Femur (tissue), 1 donor: ENCODE measurements at regions not wholly inside any gene's neighbourhood (a gene's known extent, or its start where the extent isn't known, plus 50 kb on each side); places are given as distances from the start of the nearest gene placed in this dataset.
A peak's percentile ranks its signal among the peaks of the same experiment; 100 is the strongest.
"Not testable (repeated sequence)": the region's sequence is repeated elsewhere in the genome, so short reads cannot be mapped to it uniquely, and the experiment has no call there.

ENCODE experiments used
- DNase-seq: peaks from one replicate; pipeline ENCODE4 v3.0.0-alpha.2; 2017

DNA sequence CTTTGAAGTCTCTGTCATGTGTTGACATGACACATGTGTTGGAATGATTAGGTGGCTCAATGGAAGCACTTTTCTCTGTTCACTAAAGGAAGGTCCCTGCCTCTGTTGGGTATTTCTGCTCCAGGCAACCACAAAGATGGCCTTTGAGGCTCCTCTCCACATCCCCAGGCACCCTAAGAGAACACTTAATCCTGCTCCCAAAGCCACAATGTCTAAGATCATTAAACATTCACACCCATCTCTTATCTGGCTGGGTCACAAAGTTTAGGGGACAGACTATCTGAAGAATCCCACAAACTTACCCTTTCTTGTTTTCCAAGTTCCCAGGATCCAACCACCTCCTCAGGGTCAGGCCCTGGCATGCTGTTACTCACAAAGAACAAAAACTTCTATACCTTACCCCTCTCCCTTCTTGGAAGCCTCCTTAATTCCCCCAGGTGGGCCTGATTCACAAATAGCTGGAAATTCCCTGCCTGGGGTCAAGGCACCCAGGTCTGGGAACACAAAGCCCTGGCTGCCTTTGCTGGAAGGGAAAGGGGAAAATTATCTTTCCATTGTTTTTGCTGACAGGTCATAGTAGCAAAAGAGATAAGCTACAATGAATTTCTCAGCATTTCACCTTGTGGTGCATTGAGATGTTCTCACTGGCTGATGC is 333.7 kb downstream of the PCNX1 start:
- no peak for DNase-seq

DNA sequence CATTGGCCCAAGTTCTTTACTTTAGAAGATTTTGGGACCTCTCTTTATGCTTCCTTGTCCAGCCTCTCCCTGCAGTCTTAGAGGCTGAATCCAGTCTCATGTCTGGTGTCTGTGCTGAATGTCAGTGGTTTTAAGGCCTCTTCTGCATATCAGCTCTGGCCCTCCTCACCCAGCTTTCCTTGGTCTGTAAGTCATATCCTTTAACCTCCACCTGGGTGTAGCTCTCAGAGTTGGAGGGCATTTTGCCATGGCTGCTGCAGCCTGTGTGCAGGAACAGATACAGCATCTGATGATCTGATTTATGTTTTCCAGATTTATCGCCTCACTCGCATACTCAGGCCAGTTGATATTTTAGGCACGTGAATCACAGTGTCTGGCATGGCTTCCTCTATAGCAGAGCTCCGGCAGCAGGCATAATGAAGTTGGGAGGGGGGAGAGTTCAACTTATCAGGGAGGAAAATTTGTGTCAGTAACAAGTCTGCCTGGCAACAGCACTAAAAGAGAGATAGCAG is 335.0 kb downstream of the PCNX1 start:
- DNase-seq, result peak; percentile 51

DNA sequence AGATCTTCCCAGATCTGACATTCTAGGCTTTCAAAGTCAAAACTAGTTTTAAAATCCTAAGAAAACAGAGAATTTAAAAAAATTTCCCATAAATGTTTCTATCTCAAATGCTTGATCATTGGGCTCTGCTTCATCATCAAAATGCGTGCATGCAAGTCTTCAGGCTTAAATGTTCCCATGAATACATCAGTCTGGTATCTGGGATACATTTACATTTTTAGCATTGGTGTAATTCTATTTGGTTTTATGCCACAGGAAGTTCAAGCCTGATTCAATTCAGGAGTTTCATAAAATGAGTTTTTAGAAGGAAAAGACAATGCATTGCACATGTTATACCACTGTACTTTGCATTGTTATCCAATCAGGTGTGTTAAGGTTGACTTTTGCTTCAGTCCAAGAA is 336.4 kb downstream of the PCNX1 start:
- DNase-seq, result no peak

GRCh38 chr14:71244341-71244740 is 337.1 kb downstream of the PCNX1 start:
- no peak for DNase-seq

GRCh38 chr14:71245659-71246361 is 338.6 kb downstream of the PCNX1 start:
- DNase-seq, result no peak

DNA sequence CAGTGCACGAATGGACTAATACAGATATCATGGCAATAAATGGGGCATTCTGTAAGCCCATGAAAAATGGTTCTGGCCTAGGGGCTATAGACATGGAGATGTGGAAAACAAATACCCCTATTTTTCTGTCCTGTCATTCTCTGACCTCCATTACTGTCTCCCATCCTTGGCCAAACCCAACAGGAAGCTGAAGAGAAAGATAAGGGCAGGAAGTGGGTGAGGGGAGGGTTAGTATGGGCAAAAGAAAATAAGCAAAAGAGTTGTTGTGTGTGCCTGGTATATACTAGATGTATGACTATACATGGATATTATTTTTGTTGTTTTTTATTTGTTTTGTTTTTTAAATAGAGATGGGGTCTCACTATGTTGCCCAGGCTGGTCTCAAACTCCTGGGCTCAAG is 339.3 kb downstream of the PCNX1 start:
- no peak for DNase-seq

- no peak for DNase-seq
Measured at GRCh38 chr14:71247106-71247505, 339.8 kb downstream of the PCNX1 start.

DNA sequence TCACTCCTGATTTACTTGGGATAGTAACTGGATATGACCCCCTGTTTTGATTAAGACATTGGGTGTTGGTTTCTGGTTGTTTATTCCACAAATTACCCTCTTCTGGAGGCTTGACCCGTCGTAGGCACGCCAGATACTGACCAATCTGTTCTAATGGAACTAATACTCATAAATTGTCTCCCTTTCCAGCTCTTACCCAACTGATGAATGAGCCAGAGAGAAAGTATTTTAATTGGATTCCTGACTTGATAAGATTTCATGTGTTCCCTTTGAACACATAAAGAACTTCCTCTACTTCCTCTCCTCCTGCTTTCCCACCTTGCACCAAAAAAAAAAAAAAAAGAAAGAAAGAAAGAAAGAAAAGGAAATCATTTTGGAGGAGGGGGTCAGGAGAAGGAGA is 340.9 kb downstream of the PCNX1 start:
- DNase-seq, result no peak

DNA sequence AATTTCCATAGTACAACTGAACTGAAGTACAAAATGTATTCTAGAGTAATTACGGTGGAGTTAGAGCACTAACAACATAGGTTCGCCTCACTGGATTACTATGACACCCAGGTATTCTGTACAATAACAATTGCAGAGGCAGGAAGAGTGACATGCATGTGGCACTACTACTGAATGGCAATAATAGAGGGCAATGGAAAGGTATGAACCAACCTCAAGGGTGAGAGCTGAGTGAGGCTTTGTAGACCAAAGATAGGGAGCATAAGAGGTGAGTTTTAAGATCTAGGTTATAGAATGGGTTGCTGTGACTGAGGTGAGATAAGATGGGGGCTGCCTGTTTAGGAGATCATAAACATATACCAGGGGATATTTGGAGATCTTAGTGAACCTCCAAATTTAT is 343.1 kb downstream of the PCNX1 start:
- DNase-seq, result no peak

GRCh38 chr14:71250791-71251190 is 343.5 kb downstream of the PCNX1 start:
- no peak for DNase-seq

- not testable (repeated sequence) for DNase-seq
Measured at GRCh38 chr14:71254091-71254719, 346.9 kb downstream of the PCNX1 start.

DNA sequence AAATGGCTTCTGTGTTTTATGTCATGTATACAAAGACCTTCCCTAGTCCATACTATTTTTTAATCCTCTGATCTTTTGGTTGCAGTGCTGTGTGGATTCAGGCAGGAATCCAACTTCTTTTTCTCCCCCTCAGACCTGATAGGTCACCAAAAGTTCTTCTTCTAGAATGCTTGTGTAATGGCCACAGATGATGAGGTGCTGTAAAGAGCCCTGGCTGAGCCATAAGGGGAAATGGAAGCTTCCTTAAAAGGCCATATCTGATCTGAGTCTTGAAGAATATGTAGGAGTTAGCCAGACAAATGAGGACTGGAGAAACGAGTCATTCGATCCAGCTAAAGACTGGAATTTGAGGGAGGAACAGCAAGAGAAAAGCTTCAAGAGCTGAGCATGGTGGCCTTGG is 353.9 kb downstream of the PCNX1 start:
- DNase-seq, result no peak

GRCh38 chr14:71262441-71262840 is 355.2 kb downstream of the PCNX1 start:
- no peak for DNase-seq

DNA sequence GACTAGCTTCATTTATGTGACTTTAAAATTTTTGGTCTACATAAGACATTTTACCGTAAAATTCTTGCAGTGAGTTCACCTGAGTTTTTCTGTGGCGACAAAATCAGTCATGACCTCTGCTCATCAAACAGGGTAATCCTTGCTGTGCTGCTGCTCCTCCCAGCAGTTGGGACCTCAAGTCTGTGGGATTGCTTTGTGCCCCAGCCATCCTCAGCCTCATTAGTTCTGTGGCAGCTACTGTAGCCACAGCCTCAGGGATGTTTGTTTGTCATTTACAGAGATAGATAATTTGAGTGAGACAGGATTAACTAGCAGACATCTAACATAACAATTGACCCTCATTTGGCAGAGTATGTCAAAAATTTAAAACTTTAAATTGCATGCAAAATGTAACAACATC is 357.0 kb downstream of the PCNX1 start:
- no peak for DNase-seq

DNA sequence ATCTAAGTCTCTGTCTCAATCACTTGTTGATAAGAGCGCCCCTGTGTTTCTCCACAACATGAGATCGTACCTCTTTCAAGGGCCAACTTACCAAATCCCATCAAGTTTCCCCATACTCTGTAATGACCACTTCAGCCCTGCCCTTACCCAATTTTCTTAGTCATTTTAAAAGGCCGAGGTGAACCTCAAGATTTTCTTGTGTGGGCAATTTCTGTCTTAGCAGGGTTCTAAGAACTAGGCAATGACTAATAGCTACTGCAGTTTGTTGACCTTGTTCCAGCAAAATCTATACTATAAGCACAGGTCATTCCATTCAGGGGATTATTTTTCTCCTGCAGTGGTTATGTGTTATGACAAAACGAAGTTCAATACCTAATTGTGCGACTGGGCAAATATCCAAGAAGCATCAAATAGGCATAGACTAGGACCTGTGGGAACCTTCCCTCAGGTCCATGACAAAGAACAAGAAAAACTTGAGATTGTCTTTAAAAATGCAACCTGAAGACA is 359.8 kb downstream of the PCNX1 start:
- DNase-seq, result no peak

- no peak for DNase-seq
Measured at GRCh38 chr14:71267691-71268090, 360.4 kb downstream of the PCNX1 start.

GRCh38 chr14:71270111-71270510 is 362.9 kb downstream of the PCNX1 start:
- DNase-seq, result no peak

DNA sequence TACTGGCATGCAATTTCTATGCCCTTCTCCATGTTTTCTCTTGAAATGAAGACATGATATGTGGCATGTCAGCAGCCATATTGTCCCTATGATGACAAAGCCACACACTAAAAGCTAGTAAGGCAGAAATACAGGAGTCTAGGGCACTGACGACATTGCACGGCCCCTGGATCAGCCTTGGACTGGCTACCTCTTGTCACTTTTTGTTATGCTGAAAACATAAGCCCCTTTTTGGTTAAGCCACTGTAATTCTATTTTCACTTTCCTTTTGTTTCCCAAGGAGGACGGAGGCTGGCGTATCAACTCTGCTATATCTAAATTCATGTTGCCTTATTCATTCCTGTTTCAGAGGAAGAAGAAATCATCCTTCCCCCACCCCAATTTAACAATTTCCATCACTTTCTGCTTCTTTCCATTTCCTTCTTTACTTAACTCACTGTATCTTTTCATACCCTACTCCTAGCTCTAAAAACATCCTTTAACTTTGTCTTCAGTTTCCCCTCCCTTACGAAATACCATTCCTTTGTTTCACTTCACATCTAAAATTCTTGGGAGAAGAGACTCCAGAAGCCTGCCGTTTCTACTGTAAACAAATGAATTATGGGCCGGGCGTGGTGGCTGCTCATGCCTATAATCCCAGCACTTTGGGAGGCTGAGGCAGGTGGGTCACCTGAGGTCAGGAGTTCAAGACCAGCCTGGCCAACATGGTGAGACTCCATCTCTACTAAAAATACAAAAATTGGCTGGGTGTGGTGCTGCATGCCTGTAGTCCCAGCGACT is 364.1 kb downstream of the PCNX1 start:
- no peak for DNase-seq

GRCh38 chr14:71273366-71273765 is 366.1 kb downstream of the PCNX1 start:
- DNase-seq, result no peak

DNA sequence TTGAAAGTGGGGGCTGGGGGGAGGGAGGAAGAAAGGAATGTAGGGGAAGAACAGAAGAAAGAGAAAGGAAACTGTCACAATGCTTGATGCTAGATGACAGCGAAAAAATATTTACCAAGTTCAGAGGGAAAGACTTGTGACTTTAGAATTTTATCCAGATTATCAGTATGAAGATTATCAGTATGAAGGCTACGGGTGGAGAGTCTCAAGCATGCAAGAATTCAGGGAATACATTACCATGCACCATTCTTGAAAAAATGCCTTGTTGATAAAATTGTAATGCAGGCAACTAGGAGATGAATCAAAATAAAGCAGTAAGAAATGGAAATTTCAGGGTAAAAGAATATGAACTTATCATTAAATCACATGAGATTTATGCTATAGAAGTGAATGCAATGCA is 376.8 kb downstream of the PCNX1 start:
- DNase-seq, result no peak

DNA sequence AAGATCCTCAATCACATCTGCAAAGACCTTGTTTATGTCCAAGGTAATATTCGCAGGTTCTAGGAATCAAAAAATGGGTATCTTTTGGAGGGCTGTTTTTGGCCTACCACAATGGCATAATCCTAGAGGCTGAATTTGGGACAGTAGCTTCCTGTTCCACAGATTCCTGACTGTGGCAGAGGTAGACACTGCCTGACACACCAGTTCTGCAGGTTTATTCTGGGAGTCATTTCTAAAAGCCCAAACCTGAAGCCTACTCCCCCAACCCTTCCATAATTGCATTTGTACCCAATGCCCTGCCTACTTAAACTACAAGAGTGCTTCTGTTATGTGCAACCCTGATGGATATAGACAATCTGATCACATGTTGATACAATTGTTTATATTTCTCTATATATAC is 378.9 kb downstream of the PCNX1 start:
- DNase-seq, result no peak

- no peak for DNase-seq
Measured at GRCh38 chr14:71287567-71287966, 380.3 kb downstream of the PCNX1 start.

DNA sequence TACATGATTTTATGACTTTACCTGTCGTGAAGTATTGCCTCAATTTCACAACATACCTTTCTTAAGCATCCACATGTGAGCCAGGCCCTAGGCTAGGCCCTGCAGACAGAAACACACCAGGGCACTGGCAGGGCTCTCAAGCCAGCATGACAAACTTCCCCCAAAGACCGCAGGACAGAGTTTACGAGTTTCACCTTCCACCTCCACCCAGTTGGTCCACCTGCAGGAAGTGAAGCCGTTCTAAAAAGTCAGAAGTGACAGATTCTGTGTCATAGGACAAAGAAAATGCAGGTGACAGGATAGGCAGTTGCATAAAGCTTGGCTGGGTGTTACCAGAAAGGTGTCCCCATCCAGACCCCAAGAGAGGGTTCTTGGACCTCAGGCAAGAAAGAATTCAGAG is 382.3 kb downstream of the PCNX1 start:
- DNase-seq, result no peak
